H4 (cell line): ENCODE measurements at regions not wholly inside any gene's neighbourhood (a gene's known extent, or its start where the extent isn't known, plus 50 kb on each side); places are given as distances from the start of the nearest gene placed in this dataset.
"Not testable (repeated sequence)": the region's sequence is repeated elsewhere in the genome, so short reads cannot be mapped to it uniquely, and the experiment has no call there.

Source experiments
- DNase-seq: peaks from one replicate; pipeline ENCODE4 v3.0.0-alpha.2; 2015; ENCODE audit warnings: low spot score

GRCh38 chr5:28685794-28686193, 1647.4 kb upstream of the CDH9 start:
- no peak for DNase-seq

- no peak for DNase-seq
Measured at GRCh38 chr5:28678899-28679298, 1640.5 kb upstream of the CDH9 start.

GRCh38 chr5:28666110-28666509, 1627.7 kb upstream of the CDH9 start:
- no peak for DNase-seq

GRCh38 chr5:28648108-28648507, 1609.7 kb upstream of the CDH9 start:
- peak; percentile 15 for DNase-seq

GRCh38 chr5:28632607-28633006, 1594.2 kb upstream of the CDH9 start:
- no peak for DNase-seq

GRCh38 chr5:28603869-28604268, 1565.5 kb upstream of the CDH9 start:
- DNase-seq = no peak

GRCh38 chr5:28602429-28602828, 1564.0 kb upstream of the CDH9 start:
- no peak for DNase-seq

GRCh38 chr5:28596707-28597106, 1558.3 kb upstream of the CDH9 start:
- DNase-seq = not testable (repeated sequence)

- DNase-seq = peak; percentile 11
Measured at GRCh38 chr5:28580616-28581015, 1542.2 kb upstream of the CDH9 start.

GRCh38 chr5:28576022-28576421, 1537.6 kb upstream of the CDH9 start:
- DNase-seq = peak; percentile 39

GRCh38 chr5:28575368-28575767, 1537.0 kb upstream of the CDH9 start:
- no peak for DNase-seq

GRCh38 chr5:28574606-28575005, 1536.2 kb upstream of the CDH9 start:
- DNase-seq = no peak

- no peak for DNase-seq
Measured at GRCh38 chr5:28567048-28567447, 1528.7 kb upstream of the CDH9 start.

- DNase-seq = no peak
Measured at GRCh38 chr5:28561522-28561921, 1523.1 kb upstream of the CDH9 start.

- no peak for DNase-seq
Measured at GRCh38 chr5:28558196-28558595, 1519.8 kb upstream of the CDH9 start.

- no peak for DNase-seq
Measured at GRCh38 chr5:28557114-28557513, 1518.7 kb upstream of the CDH9 start.

GRCh38 chr5:28549588-28549987, 1511.2 kb upstream of the CDH9 start:
- DNase-seq = no peak

GRCh38 chr5:28548856-28549255, 1510.5 kb upstream of the CDH9 start:
- DNase-seq = no peak

- DNase-seq = no peak
Measured at GRCh38 chr5:28544501-28544900, 1506.1 kb upstream of the CDH9 start.

- no peak for DNase-seq
Measured at GRCh38 chr5:28543473-28544098, 1505.2 kb upstream of the CDH9 start.

- peak; percentile 87 for DNase-seq
Measured at GRCh38 chr5:28542987-28543386, 1504.6 kb upstream of the CDH9 start.

GRCh38 chr5:28523888-28524635, 1485.7 kb upstream of the CDH9 start:
- peak; percentile 65 for DNase-seq

- DNase-seq = no peak
Measured at GRCh38 chr5:28523416-28523815, 1485.0 kb upstream of the CDH9 start.

GRCh38 chr5:28517691-28518090, 1479.3 kb upstream of the CDH9 start:
- no peak for DNase-seq
